ENCODE measurements at regions not wholly inside any gene's neighbourhood (a gene's known extent, or its start where the extent isn't known, plus 50 kb on each side); places are given as distances from the start of the nearest gene placed in this dataset.

- TF ChIP-seq, protein P1, sequence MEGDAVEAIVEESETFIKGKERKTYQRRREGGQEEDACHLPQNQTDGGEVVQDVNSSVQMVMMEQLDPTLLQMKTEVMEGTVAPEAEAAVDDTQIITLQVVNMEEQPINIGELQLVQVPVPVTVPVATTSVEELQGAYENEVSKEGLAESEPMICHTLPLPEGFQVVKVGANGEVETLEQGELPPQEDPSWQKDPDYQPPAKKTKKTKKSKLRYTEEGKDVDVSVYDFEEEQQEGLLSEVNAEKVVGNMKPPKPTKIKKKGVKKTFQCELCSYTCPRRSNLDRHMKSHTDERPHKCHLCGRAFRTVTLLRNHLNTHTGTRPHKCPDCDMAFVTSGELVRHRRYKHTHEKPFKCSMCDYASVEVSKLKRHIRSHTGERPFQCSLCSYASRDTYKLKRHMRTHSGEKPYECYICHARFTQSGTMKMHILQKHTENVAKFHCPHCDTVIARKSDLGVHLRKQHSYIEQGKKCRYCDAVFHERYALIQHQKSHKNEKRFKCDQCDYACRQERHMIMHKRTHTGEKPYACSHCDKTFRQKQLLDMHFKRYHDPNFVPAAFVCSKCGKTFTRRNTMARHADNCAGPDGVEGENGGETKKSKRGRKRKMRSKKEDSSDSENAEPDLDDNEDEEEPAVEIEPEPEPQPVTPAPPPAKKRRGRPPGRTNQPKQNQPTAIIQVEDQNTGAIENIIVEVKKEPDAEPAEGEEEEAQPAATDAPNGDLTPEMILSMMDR (optimal IDR thresholded peaks at IDR 0.05 in 1 of 3, IDR thresholded peaks at IDR 0.05 in 1 of 3, conservative IDR thresholded peaks at IDR 0.05 in 1 of 3; ENCODE audit: extremely low read depth in 1 of 3, insufficient read depth in 2 of 3, low read length in 3 of 3) = no peak
- no peak for TF ChIP-seq EZH2 (IDR thresholded peaks at IDR 0.05; ENCODE audit: low read length)
Measured at GRCh38 chr11:25628030-25628429, 703.9 kb upstream of the ANO3 start.

Measured in keratinocyte (primary cell).